Stomach smooth muscle (tissue), 2 donors: ENCODE measurements at regions not wholly inside any gene's neighbourhood (a gene's known extent, or its start where the extent isn't known, plus 50 kb on each side); places are given as distances from the start of the nearest gene placed in this dataset.

Source experiments
- H3K27ac ChIP-seq: one replicate; pipeline ENCODE4 v1.7.0; 2013; ENCODE audit warnings: mild to moderate bottlenecking, low read length, inconsistent platforms
- H3K27me3 ChIP-seq, 2 donors: one replicate each; pipeline ENCODE4 v1.7.0; 2013; ENCODE audit warnings: low read length in 2 of 2; ENCODE audit not compliant: insufficient read depth in 2 of 2, control insufficient read depth in 1 of 2
- H3K36me3 ChIP-seq, 2 donors: one replicate each; pipeline ENCODE4 v1.7.0; 2013; ENCODE audit warnings: low read length in 2 of 2; ENCODE audit not compliant: control insufficient read depth in 2 of 2, insufficient read depth in 2 of 2
- H3K4me1 ChIP-seq: one replicate; pipeline ENCODE4 v1.7.0; 2013; ENCODE audit warnings: low read length; ENCODE audit not compliant: control insufficient read depth, insufficient read depth
- H3K4me3 ChIP-seq, 2 donors: one replicate each; pipeline ENCODE4 v1.7.0; 2013; ENCODE audit warnings: low read length in 2 of 2
- H3K9ac ChIP-seq, 2 donors: one replicate each; pipeline ENCODE4 v1.7.0; 2013; ENCODE audit warnings: low read length in 2 of 2, mild to moderate bottlenecking in 1 of 2
- H3K9me3 ChIP-seq, 2 donors: one replicate each; pipeline ENCODE4 v1.7.0; 2013; ENCODE audit warnings: low read length in 2 of 2; ENCODE audit not compliant: control insufficient read depth in 2 of 2
- donor health status: healthy.
- donor health status: Pancreatic carcinoma.

GRCh38 chr1:165054627-165055026 is 301.9 kb downstream of the LMX1A start:
- Histone ChIP-seq H3K27ac (no peak overlapping the region), H3K4me3 (no peak overlapping the region), H3K9me3 (no peaks in the 10 kb centered on the region), H3K27me3 (no peaks in the 10 kb centered on the region), H3K4me1 (no peaks in the 10 kb centered on the region), H3K36me3 (no peaks in the 10 kb centered on the region), H3K9ac (no peak overlapping the region)

DNA sequence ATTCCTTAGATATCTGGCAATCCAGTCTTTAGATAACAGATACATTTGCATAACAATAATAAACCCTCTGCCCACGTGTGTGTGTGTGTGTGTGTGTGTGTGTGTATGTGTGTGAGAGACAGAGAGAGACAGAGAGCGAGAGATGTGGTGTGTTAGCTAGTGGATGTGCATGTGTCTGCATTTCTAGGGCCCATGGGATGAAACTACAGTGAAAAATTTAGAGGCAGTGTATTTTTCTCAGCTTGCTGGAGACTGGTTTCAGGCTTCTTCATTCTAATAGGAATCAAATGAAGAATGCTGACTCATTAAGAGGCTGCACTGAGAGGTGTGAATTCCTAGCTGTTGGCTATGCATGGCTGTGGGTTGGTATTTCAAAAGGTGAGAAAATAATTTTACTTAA is 303.2 kb downstream of the LMX1A start:
- no peak overlapping the region for H3K4me3 ChIP-seq
- H3K4me1 ChIP-seq, result no peaks in the 10 kb centered on the region
- H3K27ac ChIP-seq, result no peak overlapping the region
- no peaks in the 10 kb centered on the region for H3K9me3 ChIP-seq
- H3K27me3 ChIP-seq, result no peaks in the 10 kb centered on the region
- no peaks in the 10 kb centered on the region for H3K36me3 ChIP-seq
- H3K9ac ChIP-seq, result no peak overlapping the region

GRCh38 chr1:165052936-165053335 is 303.6 kb downstream of the LMX1A start:
- H3K4me3 ChIP-seq, result no peak overlapping the region
- no peaks in the 10 kb centered on the region for H3K27me3 ChIP-seq
- H3K27ac ChIP-seq, result no peak overlapping the region
- H3K9me3 ChIP-seq, result no peaks in the 10 kb centered on the region
- H3K36me3 ChIP-seq, result no peaks in the 10 kb centered on the region
- H3K4me1 ChIP-seq, result no peaks in the 10 kb centered on the region
- no peak overlapping the region for H3K9ac ChIP-seq

DNA sequence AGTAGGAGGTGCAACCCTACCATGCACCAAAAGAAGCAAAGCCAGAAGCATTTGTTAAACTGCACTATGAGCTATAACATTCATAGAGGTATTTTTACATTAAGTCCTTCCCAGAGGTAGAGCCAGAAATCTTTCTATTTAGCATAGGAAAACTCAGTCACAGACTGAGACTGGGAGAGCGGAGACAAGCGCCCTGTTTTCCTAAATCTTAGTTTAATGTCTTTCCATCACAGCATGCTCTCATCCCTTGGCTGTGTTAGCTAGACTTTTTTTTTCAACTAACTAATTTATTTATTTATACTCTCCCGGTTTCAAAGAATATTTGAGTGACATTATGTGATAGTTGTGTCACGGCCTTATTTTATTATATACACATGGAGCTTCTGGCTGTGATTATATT is 304.1 kb downstream of the LMX1A start:
- Histone ChIP-seq H3K27me3 (no peaks in the 10 kb centered on the region), H3K36me3 (no peaks in the 10 kb centered on the region), H3K4me1 (no peaks in the 10 kb centered on the region), H3K4me3 (no peak overlapping the region), H3K27ac (no peak overlapping the region), H3K9ac (no peak overlapping the region), H3K9me3 (no peaks in the 10 kb centered on the region)

- H3K4me1 ChIP-seq, result no peaks in the 10 kb centered on the region
- H3K9ac ChIP-seq, result no peak overlapping the region
- no peaks in the 10 kb centered on the region for H3K27me3 ChIP-seq
- H3K36me3 ChIP-seq, result no peaks in the 10 kb centered on the region
- H3K27ac ChIP-seq, result no peak overlapping the region
- no peak overlapping the region for H3K4me3 ChIP-seq
- H3K9me3 ChIP-seq, result no peaks in the 10 kb centered on the region
These were observed 306.3 kb downstream of the LMX1A start for GRCh38 chr1:165050246-165050645.

- no peaks in the 10 kb centered on the region for H3K27me3 ChIP-seq
- H3K27ac ChIP-seq, result no peak overlapping the region
- no peaks in the 10 kb centered on the region for H3K36me3 ChIP-seq
- no peak overlapping the region for H3K9ac ChIP-seq
- H3K4me3 ChIP-seq, result no peak overlapping the region
- H3K4me1 ChIP-seq, result no peaks in the 10 kb centered on the region
- H3K9me3 ChIP-seq, result no peaks in the 10 kb centered on the region
These were observed 308.5 kb downstream of the LMX1A start for GRCh38 chr1:165047994-165048393.

DNA sequence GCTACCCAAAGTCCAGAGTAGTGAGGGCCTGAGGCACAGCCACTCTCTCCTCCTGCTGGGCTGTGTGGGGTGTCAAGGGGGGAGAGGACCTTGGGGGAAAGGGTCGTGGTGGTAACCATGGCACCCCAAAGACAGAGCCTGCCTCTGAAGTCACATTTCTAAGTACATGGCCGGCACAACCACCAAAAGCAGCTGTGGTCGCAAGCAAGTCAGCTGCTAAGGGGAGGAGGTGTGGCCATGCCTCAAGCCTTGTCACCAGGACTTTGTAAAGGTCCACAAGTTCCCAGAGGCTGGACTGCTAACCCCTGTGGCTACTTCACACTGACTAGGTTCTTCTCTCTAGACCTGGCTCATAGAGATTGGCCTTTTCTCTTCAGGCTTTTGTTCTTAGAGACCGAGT is 310.6 kb downstream of the LMX1A start:
- H3K9me3 ChIP-seq, result no peaks in the 10 kb centered on the region
- H3K27me3 ChIP-seq, result no peaks in the 10 kb centered on the region
- H3K4me1 ChIP-seq, result no peaks in the 10 kb centered on the region
- no peaks in the 10 kb centered on the region for H3K36me3 ChIP-seq
- no peak overlapping the region for H3K27ac ChIP-seq
- H3K9ac ChIP-seq, result no peak overlapping the region
- H3K4me3 ChIP-seq, result no peak overlapping the region

GRCh38 chr1:165040641-165041040 is 315.9 kb downstream of the LMX1A start:
- Histone ChIP-seq H3K36me3 (no peaks in the 10 kb centered on the region), H3K27ac (no peak overlapping the region), H3K9me3 (no peaks in the 10 kb centered on the region), H3K27me3 (no peaks in the 10 kb centered on the region), H3K9ac (no peak overlapping the region), H3K4me1 (no peaks in the 10 kb centered on the region), H3K4me3 (no peak overlapping the region)

- Histone ChIP-seq H3K9ac (no peak overlapping the region), H3K4me1 (no peaks in the 10 kb centered on the region), H3K9me3 (no peaks in the 10 kb centered on the region), H3K27me3 (no peaks in the 10 kb centered on the region), H3K36me3 (no peaks in the 10 kb centered on the region), H3K27ac (no peak overlapping the region), H3K4me3 (no peak overlapping the region)
These were observed 316.5 kb downstream of the LMX1A start for GRCh38 chr1:165039996-165040395.

GRCh38 chr1:165036403-165036802 is 320.1 kb downstream of the LMX1A start:
- no peak overlapping the region for H3K27ac ChIP-seq
- no peak overlapping the region for H3K4me3 ChIP-seq
- no peak overlapping the region for H3K9ac ChIP-seq
- no peaks in the 10 kb centered on the region for H3K9me3 ChIP-seq
- no peaks in the 10 kb centered on the region for H3K27me3 ChIP-seq
- no peaks in the 10 kb centered on the region for H3K36me3 ChIP-seq
- H3K4me1 ChIP-seq, result no peaks in the 10 kb centered on the region

GRCh38 chr1:165034136-165034809 is 322.2 kb downstream of the LMX1A start:
- Histone ChIP-seq H3K4me3 (no peak overlapping the region), H3K9ac (no peak overlapping the region), H3K9me3 (no peaks in the 10 kb centered on the region), H3K27me3 (no peaks in the 10 kb centered on the region), H3K27ac (no peak overlapping the region), H3K4me1 (no peaks in the 10 kb centered on the region), H3K36me3 (no peaks in the 10 kb centered on the region)
